Astrocyte (in vitro differentiated cells and primary cell): ENCODE measurements at regions not wholly inside any gene's neighbourhood (a gene's known extent, or its start where the extent isn't known, plus 50 kb on each side); places are given as distances from the start of the nearest gene placed in this dataset.
A peak's percentile ranks its signal among the peaks of the same experiment; 100 is the strongest.
"Not testable (repeated sequence)": the region's sequence is repeated elsewhere in the genome, so short reads cannot be mapped to it uniquely, and the experiment has no call there.

Experiments used
- DNase-seq: peaks from one replicate; pipeline ENCODE4 v3.0.0-alpha.2; 2010; ENCODE audit warnings: low read depth
- FAIRE-seq: peaks from 2 replicates; lab custom pipeline; 2011; peaks lifted over from hg19 to GRCh38; lab: Jason Lieb, UNC
- H2AFZ ChIP-seq: 2 replicates; pipeline ENCODE4 v1.6.0; 2012; ENCODE audit warnings: low read depth, low read length, inconsistent platforms
- H3K27ac ChIP-seq: 2 replicates; pipeline ENCODE4 v1.5.1; 2011; ENCODE audit warnings: low read depth, low read length, inconsistent platforms
- H3K27me3 ChIP-seq: 2 replicates; pipeline ENCODE4 v1.6.0; 2011; ENCODE audit warnings: low read length, inconsistent platforms; ENCODE audit not compliant: insufficient read depth
- H3K36me3 ChIP-seq: 2 replicates; pipeline ENCODE4 v1.5.1; 2011; ENCODE audit warnings: low read length, inconsistent platforms; ENCODE audit not compliant: insufficient read depth
- H3K4me1 ChIP-seq: 2 replicates; pipeline ENCODE4 v1.5.1; 2011; ENCODE audit warnings: low read length, inconsistent platforms; ENCODE audit not compliant: insufficient read depth
- H3K4me2 ChIP-seq: 2 replicates; pipeline ENCODE4 v1.6.0; 2012; ENCODE audit warnings: low read length, inconsistent platforms
- H3K4me3 ChIP-seq: 2 replicates; pipeline ENCODE4 v1.5.1; 2011; ENCODE audit warnings: low read depth, mild to moderate bottlenecking, low read length, inconsistent platforms; ENCODE audit not compliant: insufficient read depth
- H3K79me2 ChIP-seq: 2 replicates; pipeline ENCODE4 v1.6.0; 2012; ENCODE audit warnings: mild to moderate bottlenecking, low read length, inconsistent platforms; ENCODE audit not compliant: insufficient read depth
- H3K9ac ChIP-seq: 2 replicates; pipeline ENCODE4 v1.6.0; 2012; ENCODE audit warnings: mild to moderate bottlenecking, low read length, inconsistent platforms
- H3K9me3 ChIP-seq: 2 replicates; pipeline ENCODE4 v1.5.1; 2012; ENCODE audit warnings: low read depth, mild to moderate bottlenecking, low read length, inconsistent platforms; ENCODE audit not compliant: insufficient read depth
- H4K20me1 ChIP-seq: 2 replicates; pipeline ENCODE4 v1.6.0; 2012; ENCODE audit warnings: low read length, inconsistent platforms; ENCODE audit not compliant: insufficient read depth
- H3K27ac Mint-ChIP-seq: one replicate; pipeline ENCODE4 v1.8.0; 2021; ENCODE audit warnings: mild to moderate bottlenecking, mixed read lengths; ENCODE audit not compliant: unreplicated experiment
- H3K27me3 Mint-ChIP-seq: one replicate; pipeline ENCODE4 v1.8.0; 2021; ENCODE audit warnings: low read depth, mixed read lengths; ENCODE audit not compliant: unreplicated experiment
- H3K36me3 Mint-ChIP-seq: one replicate; pipeline ENCODE4 v1.8.0; 2021; ENCODE audit warnings: low read depth, mixed read lengths; ENCODE audit not compliant: unreplicated experiment
- H3K4me1 Mint-ChIP-seq: one replicate; pipeline ENCODE4 v1.8.0; 2021; ENCODE audit warnings: low read depth, mixed read lengths; ENCODE audit not compliant: unreplicated experiment
- H3K4me3 Mint-ChIP-seq: one replicate; pipeline ENCODE4 v1.8.0; 2021; ENCODE audit warnings: mild to moderate bottlenecking, moderate library complexity, mixed read lengths; ENCODE audit not compliant: unreplicated experiment
- H3K9me3 Mint-ChIP-seq: one replicate; pipeline ENCODE4 v1.8.0; 2021; ENCODE audit warnings: mild to moderate bottlenecking, mixed read lengths; ENCODE audit not compliant: unreplicated experiment
- EZH2 ChIP-seq: IDR thresholded peaks from 2 replicates; pipeline ENCODE4 v1.6.1; 2012; ENCODE audit warnings: mild to moderate bottlenecking, low read length, inconsistent platforms; ENCODE audit not compliant: insufficient read depth
- TF ChIP-seq, protein P1 (sequence below): IDR thresholded peaks from 2 replicates; pipeline ENCODE4 v1.5.1; 2011; ENCODE audit warnings: low read depth, mild to moderate bottlenecking, inconsistent platforms, low read length, moderate library complexity; ENCODE audit not compliant: insufficient read depth

DNA sequence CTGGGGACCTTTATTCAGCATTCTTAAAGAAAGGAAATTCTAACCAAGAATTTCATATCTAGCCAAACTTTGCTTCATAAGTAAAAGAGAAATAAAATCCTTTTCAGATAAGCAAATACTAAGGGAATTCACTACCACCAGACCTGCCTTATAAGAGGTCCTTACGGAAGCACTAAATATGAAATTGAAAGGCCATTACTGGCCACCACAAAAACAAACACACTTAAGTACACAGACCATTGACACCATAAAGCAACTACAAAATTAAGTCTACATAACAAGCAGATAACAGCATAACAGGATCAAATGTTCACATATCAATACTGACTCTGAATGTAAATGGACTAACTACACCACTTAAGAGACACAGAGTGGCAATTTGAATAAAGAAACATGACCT is 361.4 kb upstream of the POU5F2 start:
- H3K36me3 Mint-ChIP-seq: peaks cover 6% of the 10 kb centered on the region

DNA sequence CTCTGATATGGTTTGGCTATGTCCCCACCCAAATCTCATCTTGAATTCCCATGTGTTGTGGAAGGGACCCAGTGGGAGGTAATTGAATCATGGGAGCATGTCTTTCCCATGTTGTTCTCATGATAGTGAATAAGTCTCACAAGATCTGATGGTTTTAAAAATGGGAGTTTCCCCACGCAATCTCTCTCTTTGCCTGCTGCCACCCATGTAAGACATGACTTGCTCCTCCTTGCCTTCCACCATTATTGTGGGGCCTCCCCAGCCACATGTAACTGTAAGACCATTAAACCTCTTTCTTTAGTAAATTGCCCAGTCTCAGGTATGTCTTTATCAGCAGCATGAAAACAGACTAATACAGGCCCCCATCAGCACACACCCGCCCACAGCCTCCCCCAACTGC is 356.0 kb upstream of the POU5F2 start:
- not testable (repeated sequence) for H3K4me3 ChIP-seq, H3K9me3 ChIP-seq, H3K36me3 Mint-ChIP-seq, DNase-seq, H3K27ac Mint-ChIP-seq, FAIRE-seq, H3K27me3 Mint-ChIP-seq, H3K9ac ChIP-seq, H3K4me2 ChIP-seq, H3K4me1 ChIP-seq, H3K27me3 ChIP-seq, H2AFZ ChIP-seq, H3K36me3 ChIP-seq, H3K27ac ChIP-seq, H3K9me3 Mint-ChIP-seq, H3K4me1 Mint-ChIP-seq, H3K4me3 Mint-ChIP-seq
- peaks cover 53% of the 10 kb centered on the region for H3K79me2 ChIP-seq
- H4K20me1 ChIP-seq: peaks cover 15% of the 10 kb centered on the region

More for the DNA sequence above, 361.4 kb upstream of the POU5F2 start:
- FAIRE-seq (peak; percentile 39), DNase-seq (no peak)
- Histone ChIP-seq H3K9ac (no peak overlapping the region), H3K27ac (no peak overlapping the region), H2AFZ (no peak overlapping the region), H3K9me3 (peaks cover 2% of the 10 kb centered on the region), H3K27me3 (no peaks in the 10 kb centered on the region), H3K36me3 (no peaks in the 10 kb centered on the region), H4K20me1 (peaks cover 15% of the 10 kb centered on the region), H3K79me2 (peaks cover 69% of the 10 kb centered on the region), H3K4me1 (no peaks in the 10 kb centered on the region), H3K4me2 (no peak overlapping the region), H3K4me3 (no peak overlapping the region)
- Mint-ChIP-seq H3K9me3 (peaks cover 14% of the 10 kb centered on the region), H3K27ac (no peak overlapping the region), H3K4me1 (no peaks in the 10 kb centered on the region), H3K4me3 (no peak overlapping the region), H3K27me3 (no peaks in the 10 kb centered on the region)
- TF ChIP-seq EZH2: no peak
- TF ChIP-seq, protein P1, sequence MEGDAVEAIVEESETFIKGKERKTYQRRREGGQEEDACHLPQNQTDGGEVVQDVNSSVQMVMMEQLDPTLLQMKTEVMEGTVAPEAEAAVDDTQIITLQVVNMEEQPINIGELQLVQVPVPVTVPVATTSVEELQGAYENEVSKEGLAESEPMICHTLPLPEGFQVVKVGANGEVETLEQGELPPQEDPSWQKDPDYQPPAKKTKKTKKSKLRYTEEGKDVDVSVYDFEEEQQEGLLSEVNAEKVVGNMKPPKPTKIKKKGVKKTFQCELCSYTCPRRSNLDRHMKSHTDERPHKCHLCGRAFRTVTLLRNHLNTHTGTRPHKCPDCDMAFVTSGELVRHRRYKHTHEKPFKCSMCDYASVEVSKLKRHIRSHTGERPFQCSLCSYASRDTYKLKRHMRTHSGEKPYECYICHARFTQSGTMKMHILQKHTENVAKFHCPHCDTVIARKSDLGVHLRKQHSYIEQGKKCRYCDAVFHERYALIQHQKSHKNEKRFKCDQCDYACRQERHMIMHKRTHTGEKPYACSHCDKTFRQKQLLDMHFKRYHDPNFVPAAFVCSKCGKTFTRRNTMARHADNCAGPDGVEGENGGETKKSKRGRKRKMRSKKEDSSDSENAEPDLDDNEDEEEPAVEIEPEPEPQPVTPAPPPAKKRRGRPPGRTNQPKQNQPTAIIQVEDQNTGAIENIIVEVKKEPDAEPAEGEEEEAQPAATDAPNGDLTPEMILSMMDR: no peak

DNA sequence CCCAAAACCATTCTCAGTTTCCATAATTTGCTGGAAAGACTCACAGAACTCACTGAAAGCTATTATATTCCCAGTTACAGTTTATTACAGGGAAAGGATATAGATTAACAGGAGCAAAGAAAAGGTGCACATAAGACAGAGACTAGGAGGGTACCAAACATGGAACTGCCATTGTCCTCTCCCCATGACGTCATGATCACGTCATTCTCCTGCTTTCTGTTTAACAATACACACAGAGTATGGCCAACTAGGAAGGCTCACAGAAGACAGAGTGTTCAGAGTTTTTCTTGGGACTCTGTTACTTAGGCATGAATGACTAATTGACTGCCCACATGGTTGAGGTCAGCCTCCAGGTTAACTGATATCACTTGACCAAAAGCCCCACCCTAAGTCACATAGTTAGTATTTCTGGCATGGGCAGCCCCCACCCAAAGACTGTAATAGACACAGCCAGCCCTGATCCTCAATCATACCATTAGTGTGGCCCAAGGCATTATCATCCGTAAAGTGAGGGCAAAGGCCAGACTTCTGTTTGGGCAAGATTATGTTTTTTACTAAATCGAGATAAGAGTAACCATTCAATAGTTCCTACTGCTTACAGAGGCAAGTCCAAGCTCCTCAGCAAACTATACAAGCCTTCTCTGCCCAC is 353.5 kb upstream of the POU5F2 start:
- Histone ChIP-seq H3K4me2 (no peak overlapping the region), H3K79me2 (peaks cover 34% of the 10 kb centered on the region), H3K27ac (no peak overlapping the region), H3K9me3 (no peaks in the 10 kb centered on the region), H3K9ac (no peak overlapping the region), H4K20me1 (peaks cover 12% of the 10 kb centered on the region), H3K27me3 (no peaks in the 10 kb centered on the region), H3K36me3 (no peaks in the 10 kb centered on the region), H3K4me3 (no peak overlapping the region), H3K4me1 (no peaks in the 10 kb centered on the region), H2AFZ (no peak overlapping the region)
- Mint-ChIP-seq H3K4me3 (no peak overlapping the region), H3K4me1 (peaks cover 9% of the 10 kb centered on the region), H3K36me3 (peaks cover 3% of the 10 kb centered on the region), H3K27ac (no peak overlapping the region), H3K9me3 (no peaks in the 10 kb centered on the region), H3K27me3 (no peaks in the 10 kb centered on the region)
- no peak for TF ChIP-seq EZH2
- TF ChIP-seq, protein P1: no peak
- DNase-seq (no peak), FAIRE-seq (no peak)
